Type B pancreatic cell (in vitro differentiated cells): ENCODE measurements at regions not wholly inside any gene's neighbourhood (a gene's known extent, or its start where the extent isn't known, plus 50 kb on each side); places are given as distances from the start of the nearest gene placed in this dataset.

Experiments used
- DNase-seq: peaks from one replicate; pipeline ENCODE4 v3.0.0; 2021; ENCODE audit warnings: mixed read lengths; ENCODE audit not compliant: unreplicated experiment; ENCODE audit errors: extremely low spot score
- H3K27ac Mint-ChIP-seq: 2 replicates; pipeline ENCODE4 v1.8.0; 2021; ENCODE audit warnings: mild to moderate bottlenecking, mixed read lengths
- H3K27me3 Mint-ChIP-seq: 2 replicates; pipeline ENCODE4 v1.8.0; 2021; ENCODE audit warnings: mixed read lengths
- H3K36me3 Mint-ChIP-seq: 2 replicates; pipeline ENCODE4 v1.8.0; 2021; ENCODE audit warnings: mixed read lengths
- H3K4me1 Mint-ChIP-seq: one replicate; pipeline ENCODE4 v1.8.0; 2021; ENCODE audit warnings: mixed read lengths; ENCODE audit not compliant: unreplicated experiment
- H3K4me3 Mint-ChIP-seq: 2 replicates; pipeline ENCODE4 v1.8.0; 2021; ENCODE audit warnings: mild to moderate bottlenecking, mixed read lengths
- H3K9me3 Mint-ChIP-seq: 2 replicates; pipeline ENCODE4 v1.8.0; 2021; ENCODE audit warnings: mixed read lengths
- CTCF ChIP-seq: fragments of 200-600 bp; sonication (generic); conservative IDR thresholded peaks from 2 replicates; pipeline ENCODE4 v1.5.0; 2021; ENCODE audit warnings: antibody characterized with exemption, mild to moderate bottlenecking

DNA sequence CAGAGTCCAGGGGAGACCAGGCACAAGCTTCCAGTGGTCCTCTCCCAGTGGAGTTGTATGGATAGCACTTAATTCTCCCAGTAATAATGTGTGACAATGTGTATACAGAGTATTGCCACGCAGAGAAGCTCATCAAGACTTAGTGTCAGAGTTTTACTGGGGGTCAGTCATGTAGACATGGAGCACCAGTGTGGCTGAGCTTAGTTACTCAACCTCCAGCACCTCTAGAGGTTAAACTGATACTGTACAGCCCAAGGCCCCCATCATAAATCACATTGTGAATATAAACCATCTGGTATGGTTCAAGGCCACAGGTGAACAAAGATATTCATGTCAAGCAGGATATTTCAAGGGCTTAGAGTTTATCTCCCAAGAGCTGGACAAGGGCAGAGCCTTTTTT lies 378.1 kb upstream of the TMPO start:
- Mint-ChIP-seq H3K9me3 (no peaks in the 10 kb centered on the region), H3K36me3 (no peaks in the 10 kb centered on the region), H3K27me3 (peaks cover 8% of the 10 kb centered on the region), H3K27ac (no peak overlapping the region), H3K4me3 (no peak overlapping the region), H3K4me1 (no peaks in the 10 kb centered on the region)
- TF ChIP-seq CTCF = no peak
- DNase-seq = no peak

DNA sequence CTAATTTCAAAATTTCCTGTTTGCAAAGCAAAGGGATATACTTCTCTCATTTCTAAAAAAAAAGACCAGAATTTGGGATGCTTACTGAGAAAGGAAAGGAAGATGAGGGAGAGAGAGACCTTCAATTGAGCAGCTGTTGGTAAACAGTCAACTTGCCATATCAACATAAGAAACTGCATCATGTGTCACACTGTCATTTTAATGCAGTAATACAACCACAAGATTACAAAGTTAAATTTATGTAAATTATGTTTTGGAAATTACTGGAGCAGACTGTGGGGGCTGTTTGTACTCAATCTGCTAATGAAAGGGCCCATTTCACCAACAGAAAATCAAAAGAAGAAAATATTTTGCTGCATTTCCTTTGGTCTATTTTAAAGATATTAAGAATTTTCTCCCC lies 370.4 kb upstream of the TMPO start:
- DNase-seq = no peak
- no peak for TF ChIP-seq CTCF
- Mint-ChIP-seq H3K27me3 (no peaks in the 10 kb centered on the region), H3K27ac (no peak overlapping the region), H3K4me1 (peaks cover 4% of the 10 kb centered on the region), H3K36me3 (no peaks in the 10 kb centered on the region), H3K9me3 (peaks cover 5% of the 10 kb centered on the region), H3K4me3 (no peak overlapping the region)

DNA sequence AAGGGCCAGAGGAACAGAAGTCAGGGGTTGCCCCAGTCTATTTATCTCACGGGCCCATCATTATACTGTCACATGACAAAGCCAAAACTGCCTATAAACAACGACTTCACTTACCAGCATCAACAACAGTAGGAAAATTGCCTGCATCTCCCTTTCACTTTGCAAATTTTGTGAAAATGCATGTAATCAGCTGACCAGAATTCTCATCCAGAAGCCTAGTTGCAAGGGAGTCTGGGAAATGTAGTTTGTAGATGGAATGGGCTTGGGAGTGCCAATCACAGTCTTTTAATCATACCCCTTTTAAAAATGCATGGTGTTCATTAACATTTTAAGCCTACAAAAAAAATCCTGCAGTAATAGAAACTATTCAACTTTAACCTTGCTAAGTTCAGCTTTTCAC lies 369.3 kb upstream of the TMPO start:
- no peak for TF ChIP-seq CTCF
- peaks cover 5% of the 10 kb centered on the region for H3K9me3 Mint-ChIP-seq
- H3K27me3 Mint-ChIP-seq = no peaks in the 10 kb centered on the region
- H3K27ac Mint-ChIP-seq = no peak overlapping the region
- no peak for DNase-seq
- H3K4me1 Mint-ChIP-seq = peaks cover 4% of the 10 kb centered on the region
- H3K4me3 Mint-ChIP-seq = no peak overlapping the region
- H3K36me3 Mint-ChIP-seq = no peaks in the 10 kb centered on the region

- TF ChIP-seq CTCF = no peak
- DNase-seq = no peak
- Mint-ChIP-seq H3K4me3 (no peak overlapping the region), H3K36me3 (no peaks in the 10 kb centered on the region), H3K27ac (no peak overlapping the region), H3K27me3 (no peaks in the 10 kb centered on the region), H3K4me1 (peaks cover 4% of the 10 kb centered on the region), H3K9me3 (peaks cover 5% of the 10 kb centered on the region)
These were observed 368.9 kb upstream of the TMPO start for GRCh38 chr12:98146487-98146886.

- peaks cover 4% of the 10 kb centered on the region for H3K4me1 Mint-ChIP-seq
- no peak overlapping the region for H3K27ac Mint-ChIP-seq
- TF ChIP-seq CTCF = no peak
- no peak for DNase-seq
- no peaks in the 10 kb centered on the region for H3K27me3 Mint-ChIP-seq
- no peaks in the 10 kb centered on the region for H3K36me3 Mint-ChIP-seq
- no peak overlapping the region for H3K4me3 Mint-ChIP-seq
- H3K9me3 Mint-ChIP-seq = peaks cover 5% of the 10 kb centered on the region
These were observed 366.1 kb upstream of the TMPO start for GRCh38 chr12:98149270-98149669.

GRCh38 chr12:98149691-98150210 lies 365.6 kb upstream of the TMPO start:
- H3K36me3 Mint-ChIP-seq = no peaks in the 10 kb centered on the region
- H3K4me3 Mint-ChIP-seq = no peak overlapping the region
- no peaks in the 10 kb centered on the region for H3K27me3 Mint-ChIP-seq
- DNase-seq = no peak
- TF ChIP-seq CTCF = no peak
- H3K4me1 Mint-ChIP-seq = peaks cover 4% of the 10 kb centered on the region
- H3K9me3 Mint-ChIP-seq = peaks cover 5% of the 10 kb centered on the region
- no peak overlapping the region for H3K27ac Mint-ChIP-seq
